Retinal pigment epithelial cell (primary cell): ENCODE measurements at regions not wholly inside any gene's neighbourhood (a gene's known extent, or its start where the extent isn't known, plus 50 kb on each side); places are given as distances from the start of the nearest gene placed in this dataset.

ENCODE experiments used
- DNase-seq: peaks from one replicate; pipeline ENCODE4 v3.0.0-alpha.2; 2010; ENCODE audit warnings: low read depth
- H3K4me3 ChIP-seq: 2 replicates; pipeline ENCODE4 v1.5.1; 2011; ENCODE audit warnings: mild to moderate bottlenecking, low read length, control low read depth, moderate library complexity
- CTCF ChIP-seq: conservative IDR thresholded peaks from 2 replicates; pipeline ENCODE4 v1.5.1; 2011; ENCODE audit warnings: low read depth, low read length, control low read depth, inconsistent platforms

DNA sequence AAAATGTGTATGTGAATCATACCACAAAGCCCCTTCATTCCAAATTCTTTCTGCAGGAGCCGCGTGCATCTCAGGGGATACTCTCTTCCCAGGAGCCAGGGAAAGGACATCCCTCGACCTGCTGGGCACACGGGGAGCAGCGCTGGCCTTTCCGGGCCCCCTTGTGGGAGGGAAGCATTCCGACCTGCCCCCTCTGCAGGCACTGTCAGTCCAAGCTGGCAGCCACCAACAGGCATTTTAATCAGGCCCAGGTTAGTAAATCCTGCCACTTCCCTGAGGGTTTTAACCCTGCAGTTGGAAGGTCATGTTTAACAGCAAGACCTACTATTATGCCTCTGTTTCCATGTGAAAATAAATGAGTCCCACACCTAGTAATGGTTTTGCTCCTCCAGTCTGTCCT is 391.5 kb downstream of the SHANK2 start:
- no peak for DNase-seq
- no peak overlapping the region for H3K4me3 ChIP-seq
- no peak for TF ChIP-seq CTCF

DNA sequence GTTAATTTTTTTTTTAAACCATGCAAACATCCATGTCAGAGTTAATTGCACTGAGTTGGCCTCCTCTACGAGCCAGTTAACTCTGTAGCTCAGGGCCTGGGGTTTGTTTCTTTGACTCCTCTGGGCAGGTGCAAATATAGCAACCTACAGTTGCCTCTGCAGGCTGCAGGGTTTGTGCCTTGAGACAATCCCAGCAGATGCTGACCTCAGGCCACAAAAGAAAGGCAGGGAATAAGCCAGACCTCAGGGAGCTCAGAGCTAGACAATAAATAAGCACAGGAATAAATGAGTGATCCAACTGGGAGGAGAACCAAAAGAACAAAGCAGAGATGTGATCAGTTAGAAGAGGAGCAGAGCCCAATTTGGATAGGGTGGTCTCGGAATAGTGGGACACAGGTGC is 390.8 kb downstream of the SHANK2 start:
- H3K4me3 ChIP-seq = no peak overlapping the region
- no peak for TF ChIP-seq CTCF
- no peak for DNase-seq

DNA sequence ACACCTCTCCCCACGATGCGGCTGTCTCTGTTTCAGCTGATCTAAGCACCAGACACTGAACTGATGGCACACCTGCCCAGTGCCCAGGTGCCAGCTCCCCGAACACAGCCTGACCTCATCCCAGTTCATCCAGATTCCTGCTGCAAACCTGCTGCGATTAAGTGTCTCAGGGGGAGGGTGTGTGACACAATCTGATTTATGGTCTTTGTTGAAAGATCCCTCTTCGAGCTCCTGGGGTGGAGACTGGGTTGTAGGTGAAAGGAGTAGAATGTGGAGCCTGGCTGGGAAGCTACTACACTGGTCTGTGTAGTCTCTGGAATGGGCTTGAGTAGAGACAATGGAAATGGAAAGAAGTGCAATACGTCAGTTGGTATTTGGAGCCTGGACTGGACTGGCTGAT is 390.3 kb downstream of the SHANK2 start:
- no peak overlapping the region for H3K4me3 ChIP-seq
- no peak for DNase-seq
- TF ChIP-seq CTCF = no peak

DNA sequence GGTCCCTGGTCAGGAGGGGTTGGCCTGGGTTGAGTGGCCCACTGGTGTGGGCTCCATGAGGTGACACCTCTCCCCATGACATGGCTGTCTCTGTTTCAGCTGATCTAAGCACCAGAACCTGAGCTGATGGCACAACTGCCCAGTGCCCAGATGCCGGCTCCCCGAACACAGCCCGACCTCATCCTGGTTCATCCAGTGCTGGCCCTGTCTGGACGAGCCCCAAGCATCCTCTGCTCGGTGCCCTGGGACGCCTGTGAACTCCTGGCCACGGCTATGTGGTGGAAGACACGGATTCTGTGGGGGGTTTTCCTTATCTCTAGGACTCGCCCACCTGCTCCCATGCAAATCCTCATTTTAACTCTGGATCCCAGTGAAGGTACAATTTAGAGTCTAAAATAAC is 389.2 kb downstream of the SHANK2 start:
- TF ChIP-seq CTCF = no peak
- H3K4me3 ChIP-seq = no peak overlapping the region
- no peak for DNase-seq

GRCh38 chr11:70863993-70864392 is 388.4 kb downstream of the SHANK2 start:
- no peak for DNase-seq
- no peak for TF ChIP-seq CTCF
- no peak overlapping the region for H3K4me3 ChIP-seq

DNA sequence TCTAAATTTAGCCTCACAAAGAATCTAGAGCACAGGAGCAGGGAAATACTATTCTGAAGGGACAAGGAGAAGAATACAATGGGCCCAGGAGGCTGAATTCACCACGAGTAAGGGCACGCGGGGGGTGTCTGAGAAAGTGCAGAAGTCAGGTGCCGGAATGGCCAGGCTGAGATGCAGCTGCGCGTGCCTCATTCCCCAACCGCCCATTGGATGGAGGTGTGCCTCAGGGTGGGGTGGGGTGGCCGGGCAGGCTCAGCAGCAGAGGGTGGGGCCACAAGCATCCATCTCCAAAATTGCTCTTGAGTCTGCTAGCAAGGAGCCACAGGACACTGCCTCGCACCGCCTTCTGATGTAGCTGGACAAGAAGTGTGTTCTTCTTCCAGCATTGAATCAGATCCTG is 387.0 kb downstream of the SHANK2 start:
- no peak for TF ChIP-seq CTCF
- no peak overlapping the region for H3K4me3 ChIP-seq
- DNase-seq = no peak

DNA sequence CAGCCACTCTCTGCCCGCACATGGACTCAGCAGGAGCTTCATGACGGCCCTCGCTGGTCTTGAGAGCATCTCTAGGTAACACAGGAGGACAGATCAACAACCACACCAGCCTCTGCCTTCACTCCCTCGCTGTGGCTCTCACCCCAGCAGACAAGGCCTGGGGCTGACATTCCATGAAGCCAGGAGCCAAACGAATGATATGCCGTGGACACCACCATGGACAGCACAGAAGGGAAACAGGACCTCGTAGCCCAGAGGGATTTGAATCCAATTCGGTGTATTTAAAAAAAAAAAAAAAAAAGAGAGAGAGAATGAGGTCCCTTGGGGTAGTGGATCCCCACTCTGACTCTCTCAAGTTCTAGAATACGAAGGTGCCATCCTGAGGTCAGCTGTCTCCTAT is 385.5 kb downstream of the SHANK2 start:
- DNase-seq = no peak
- no peak for TF ChIP-seq CTCF

More for the DNA sequence above, 385.5 kb downstream of the SHANK2 start:
- H3K4me3 ChIP-seq = no peak overlapping the region
